Dendritic cell treated with granulocyte-macrophage colony-stimulating factor and Interleukin-4, amounts not matched to agents 40 ng/mL and 50 ng/mL, for 4 days (primary cell): ENCODE measurements at regions not wholly inside any gene's neighbourhood (a gene's known extent, or its start where the extent isn't known, plus 50 kb on each side); places are given as distances from the start of the nearest gene placed in this dataset.
"Not testable (repeated sequence)": the region's sequence is repeated elsewhere in the genome, so short reads cannot be mapped to it uniquely, and the experiment has no call there.

Experiments
- H3K27ac Mint-ChIP-seq: one replicate; pipeline ENCODE4 v1.8.0; 2022; ENCODE audit warnings: mild to moderate bottlenecking, mixed read lengths
- H3K27me3 Mint-ChIP-seq: one replicate; pipeline ENCODE4 v1.8.0; 2022; ENCODE audit warnings: mild to moderate bottlenecking, mixed read lengths
- H3K36me3 Mint-ChIP-seq: one replicate; pipeline ENCODE4 v1.8.0; 2022; ENCODE audit warnings: low read depth, mixed read lengths
- H3K4me1 Mint-ChIP-seq: one replicate; pipeline ENCODE4 v1.8.0; 2022; ENCODE audit warnings: low read depth, mixed read lengths
- H3K4me3 Mint-ChIP-seq: one replicate; pipeline ENCODE4 v1.8.0; 2022; ENCODE audit warnings: mild to moderate bottlenecking, moderate library complexity, mixed read lengths
- H3K9me3 Mint-ChIP-seq: one replicate; pipeline ENCODE4 v1.8.0; 2022; ENCODE audit warnings: mixed read lengths
- intact Hi-C: fragments of 100-400 bp; cut with micrococcal nuclease; formaldehyde crosslinking; loops from one replicate; pipeline ENCODE4 v1.15.0; 2022

DNA sequence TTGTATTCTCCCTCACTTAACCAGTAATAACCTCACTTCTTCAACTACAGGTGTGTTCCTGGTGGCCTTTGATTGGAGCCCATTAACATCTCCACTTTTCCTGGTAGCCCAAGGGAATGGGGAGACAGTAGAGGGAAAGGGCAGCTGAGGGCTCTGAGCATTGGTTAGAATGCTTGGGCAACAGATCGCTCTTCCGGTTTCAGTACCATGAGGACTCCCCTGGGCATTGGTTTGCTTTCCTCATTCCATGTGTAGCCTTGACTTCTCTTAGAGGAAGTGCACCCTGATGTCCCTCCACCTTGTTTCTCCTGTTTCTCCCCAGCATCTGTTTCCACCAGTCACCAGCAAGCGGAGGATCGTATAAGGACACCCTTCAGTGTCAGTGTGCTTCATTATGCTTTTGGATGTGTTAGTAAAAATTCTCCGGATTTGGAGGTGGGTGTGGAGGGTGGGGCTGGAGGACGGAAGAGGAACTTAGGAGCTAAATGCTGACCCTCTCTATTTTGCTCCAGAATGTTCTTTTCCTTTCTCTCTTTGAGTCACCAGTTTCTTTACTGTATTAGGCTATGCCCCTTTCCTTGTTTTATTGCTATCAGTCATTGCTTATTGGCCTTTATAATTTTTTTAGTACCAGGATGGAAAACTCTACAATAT is 50.6 kb upstream of the ZNG1B start:
- Mint-ChIP-seq H3K9me3 (peaks cover 11% of the 10 kb centered on the region), H3K4me3 (peak overlapping the region; percentile 44), H3K27ac (peak overlapping the region; percentile 92), H3K4me1 (peaks cover 52% of the 10 kb centered on the region)
- not testable (repeated sequence) for H3K36me3 Mint-ChIP-seq, H3K27me3 Mint-ChIP-seq
- intact Hi-C loops = loop anchor here (1.0 kb wide), 1 partner anchor 11 kb away; no protein-coding TSS in a partner anchor

DNA sequence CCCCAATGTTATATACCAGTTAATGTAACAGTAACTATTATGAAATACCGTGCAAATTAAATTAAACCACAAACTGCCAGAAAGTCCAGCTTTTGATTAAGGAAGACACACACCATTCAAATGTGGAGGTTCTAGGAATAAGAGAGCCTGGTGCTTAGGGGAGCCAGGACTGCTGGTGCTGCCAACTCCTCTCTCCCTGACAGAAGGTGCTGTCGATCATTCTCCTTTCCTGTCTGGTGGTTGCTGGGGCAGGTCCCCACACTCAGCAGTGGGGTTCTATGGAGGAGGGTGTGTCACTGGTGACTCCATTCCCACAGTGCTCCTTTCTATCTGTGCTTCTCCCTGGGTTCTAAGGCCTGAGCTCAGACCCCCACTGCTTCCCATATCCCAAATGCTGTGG is 57.9 kb upstream of the ZNG1B start:
- H3K9me3 Mint-ChIP-seq, intact Hi-C loops, H3K27me3 Mint-ChIP-seq, H3K36me3 Mint-ChIP-seq, H3K4me3 Mint-ChIP-seq: not testable (repeated sequence)
- peaks cover 45% of the 10 kb centered on the region for H3K4me1 Mint-ChIP-seq
- H3K27ac Mint-ChIP-seq = peak overlapping the region; percentile 4

DNA sequence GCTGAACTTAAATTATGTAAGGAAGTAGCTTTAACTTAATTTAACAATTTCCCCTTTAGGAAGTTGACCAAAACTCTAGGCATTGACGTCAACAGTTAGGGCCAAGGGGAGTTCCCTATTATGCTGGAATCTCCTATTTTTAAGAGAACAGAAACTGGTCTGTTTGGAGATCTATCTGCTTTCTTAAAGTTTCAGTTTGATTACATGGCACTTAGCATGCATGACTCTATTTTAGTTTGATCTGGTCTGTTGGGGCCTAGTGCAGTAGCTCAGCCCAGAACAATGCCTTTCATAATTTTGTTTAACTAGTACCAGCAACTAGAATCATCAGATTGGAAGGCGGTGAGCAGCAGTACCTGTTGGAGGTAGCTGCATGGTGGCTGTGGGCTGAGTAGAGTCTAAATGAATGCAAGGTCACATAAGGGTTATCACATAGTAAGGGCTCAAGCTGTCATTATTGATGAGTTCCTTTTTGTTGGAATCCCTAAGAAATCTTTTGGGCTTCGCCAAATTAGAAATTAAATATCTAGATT is 60.5 kb upstream of the ZNG1B start:
- Mint-ChIP-seq H3K27ac (peak overlapping the region; percentile 97), H3K27me3 (no peaks in the 10 kb centered on the region), H3K4me3 (no peak overlapping the region), H3K36me3 (peaks cover 7% of the 10 kb centered on the region), H3K9me3 (peaks cover 23% of the 10 kb centered on the region), H3K4me1 (peaks cover 64% of the 10 kb centered on the region)
- intact Hi-C loops = loop anchor here (1.0 kb wide), 1 partner anchor 10 kb away; no protein-coding TSS in a partner anchor

DNA sequence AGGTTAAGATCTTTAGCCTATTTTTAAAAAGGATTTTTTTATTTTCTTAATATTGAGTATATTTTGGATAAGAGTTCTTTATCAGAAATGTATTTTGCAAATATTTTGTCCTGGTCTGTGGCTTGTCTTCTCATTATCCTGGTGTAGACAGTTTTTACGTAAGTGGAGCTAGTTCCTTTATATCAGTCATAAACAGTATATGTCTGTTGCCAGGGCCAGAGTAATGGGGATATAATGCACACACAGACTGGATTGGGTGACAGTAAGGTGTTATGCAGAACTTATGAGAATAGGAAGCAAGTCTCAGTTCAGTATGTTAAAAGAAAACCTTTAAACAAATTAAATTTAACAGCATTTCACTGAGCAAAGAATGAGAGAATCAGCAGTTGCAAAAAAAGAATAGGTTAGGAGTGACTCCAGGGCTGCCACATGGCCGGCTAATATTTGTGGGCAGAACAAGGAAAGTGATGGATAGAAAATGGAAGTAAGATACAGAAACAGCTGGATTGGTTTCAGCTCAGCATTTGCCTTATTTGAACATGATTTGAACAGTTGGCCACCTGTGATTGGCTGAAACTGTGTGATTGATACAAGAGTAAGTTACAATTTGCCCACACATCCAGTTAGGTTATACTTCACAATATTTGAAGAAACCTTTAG is 61.1 kb upstream of the ZNG1B start:
- intact Hi-C loops = loop anchor here (1.0 kb wide), 1 partner anchor 11 kb away; no protein-coding TSS in a partner anchor
- Mint-ChIP-seq H3K27ac (peak overlapping the region; percentile 97), H3K4me3 (no peak overlapping the region), H3K4me1 (peaks cover 58% of the 10 kb centered on the region), H3K36me3 (peaks cover 7% of the 10 kb centered on the region), H3K27me3 (no peaks in the 10 kb centered on the region), H3K9me3 (peaks cover 23% of the 10 kb centered on the region)

DNA sequence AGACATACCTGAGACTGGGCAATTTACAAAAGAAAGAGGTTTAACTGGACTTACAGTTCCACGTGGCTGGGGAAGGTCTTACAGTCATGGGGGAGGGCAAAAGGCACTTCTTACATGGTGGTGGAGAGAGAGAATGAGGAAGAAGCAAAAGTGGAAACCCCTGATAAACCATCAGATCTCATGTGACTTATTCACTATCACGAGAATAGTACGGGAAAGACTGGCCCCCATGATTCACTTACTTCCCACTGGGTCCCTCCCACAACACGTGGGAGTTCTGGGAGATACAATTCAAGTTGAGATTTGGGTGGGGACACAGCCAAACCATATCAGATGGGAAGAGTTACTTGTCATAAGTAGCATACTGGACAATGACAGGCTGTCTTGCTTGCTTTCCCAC is 62.6 kb upstream of the ZNG1B start:
- Mint-ChIP-seq H3K4me1 (peaks cover 58% of the 10 kb centered on the region), H3K27ac (peak overlapping the region; percentile 61), H3K9me3 (peaks cover 23% of the 10 kb centered on the region)
- H3K36me3 Mint-ChIP-seq, H3K27me3 Mint-ChIP-seq, H3K4me3 Mint-ChIP-seq: not testable (repeated sequence)
- intact Hi-C loops = loop anchor here (5.0 kb wide), 1 partner anchor 173 kb away; no protein-coding TSS in a partner anchor

DNA sequence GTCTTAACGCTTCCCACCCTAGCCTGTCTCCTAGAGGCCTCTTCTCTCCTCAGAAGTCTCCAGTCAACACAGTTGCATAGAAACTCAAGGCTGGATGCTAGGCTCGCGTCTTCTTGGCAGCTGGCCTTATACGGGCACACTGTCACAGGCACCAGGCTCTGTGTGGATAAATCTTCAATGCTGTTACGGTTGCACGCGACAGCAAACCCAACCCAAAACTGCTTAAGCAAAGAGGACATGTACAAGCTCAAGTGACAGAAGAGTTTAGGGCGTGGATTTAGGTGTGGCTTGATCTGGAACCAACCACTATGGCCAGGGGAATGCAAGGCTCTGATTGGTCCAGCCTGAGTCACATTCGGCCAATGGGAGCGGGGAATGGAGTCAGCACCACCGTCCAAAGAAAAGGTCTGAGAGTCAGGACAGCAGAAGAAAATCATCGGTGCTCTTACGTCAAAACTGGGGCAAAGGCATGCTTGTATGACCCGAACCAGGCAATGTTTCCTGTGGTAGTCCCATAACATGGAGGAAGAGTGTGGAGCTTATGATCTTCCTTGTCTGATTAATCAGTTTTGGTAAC is 65.1 kb upstream of the ZNG1B start:
- peak overlapping the region; percentile 9 for H3K27ac Mint-ChIP-seq
- peaks cover 54% of the 10 kb centered on the region for H3K4me1 Mint-ChIP-seq
- H3K36me3 Mint-ChIP-seq, H3K4me3 Mint-ChIP-seq, H3K27me3 Mint-ChIP-seq: not testable (repeated sequence)
- H3K9me3 Mint-ChIP-seq = peaks cover 23% of the 10 kb centered on the region
- intact Hi-C loops = loop anchor here (5.0 kb wide), 1 partner anchor 170 kb away; no protein-coding TSS in a partner anchor

DNA sequence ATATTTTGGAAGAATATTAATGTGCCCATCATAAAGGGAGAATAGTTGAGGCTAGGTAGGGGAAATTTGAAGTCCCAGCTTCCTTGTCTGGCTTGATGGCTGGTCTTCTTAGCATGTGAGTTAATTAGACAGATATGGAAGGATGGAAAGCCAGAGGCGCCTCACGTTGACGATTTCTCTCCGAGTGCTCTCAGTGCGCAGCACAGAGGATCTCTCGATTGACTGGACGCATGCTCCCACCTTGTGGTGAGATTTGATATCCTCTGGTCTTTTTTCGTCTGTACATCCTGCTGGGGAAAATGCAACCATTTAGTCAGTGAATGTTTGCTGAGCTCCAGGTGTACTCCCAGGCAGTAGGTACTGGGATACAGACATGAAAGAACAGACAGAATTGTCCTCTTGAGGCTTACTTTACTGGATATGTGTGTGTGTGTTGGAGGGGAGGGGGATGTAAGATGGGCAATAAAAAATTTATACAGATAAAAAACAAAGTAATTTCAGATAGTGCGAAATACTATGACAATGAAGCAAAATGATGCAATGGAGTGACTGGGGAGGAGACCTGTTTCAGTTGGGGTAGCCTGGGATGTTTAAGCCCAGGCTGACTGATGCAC is 66.9 kb upstream of the ZNG1B start:
- no peak overlapping the region for H3K27ac Mint-ChIP-seq
- H3K36me3 Mint-ChIP-seq = peaks cover 7% of the 10 kb centered on the region
- intact Hi-C loops = loop anchor here (1.0 to 5.0 kb wide), 4 partner anchors 74 to 232 kb away; no protein-coding TSS in a partner anchor
- H3K27me3 Mint-ChIP-seq = no peaks in the 10 kb centered on the region
- H3K4me1 Mint-ChIP-seq = peaks cover 55% of the 10 kb centered on the region
- peaks cover 23% of the 10 kb centered on the region for H3K9me3 Mint-ChIP-seq
- H3K4me3 Mint-ChIP-seq = no peak overlapping the region

DNA sequence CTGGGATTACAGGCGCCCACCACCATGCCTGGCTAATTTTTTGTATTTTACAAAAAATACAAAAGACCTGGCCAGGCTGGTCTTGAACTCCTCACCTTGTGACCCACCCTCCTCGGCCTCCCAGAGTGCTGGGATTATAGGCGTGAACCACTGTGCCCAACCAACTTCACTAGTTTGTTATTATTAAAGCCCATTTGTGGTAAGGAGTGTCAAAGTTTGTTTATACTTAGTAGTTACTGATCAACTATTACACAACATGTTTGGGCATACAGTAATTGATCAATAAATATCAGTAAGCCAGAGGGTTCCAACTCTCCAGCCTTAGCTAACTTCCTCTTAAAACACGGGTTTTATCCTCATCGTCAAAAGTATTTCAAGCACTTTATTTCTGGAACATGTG is 67.5 kb upstream of the ZNG1B start:
- H3K27ac Mint-ChIP-seq = no peak overlapping the region
- H3K4me1 Mint-ChIP-seq = peaks cover 51% of the 10 kb centered on the region
- peaks cover 7% of the 10 kb centered on the region for H3K36me3 Mint-ChIP-seq
- intact Hi-C loops = loop anchor here (1.0 to 5.0 kb wide), 4 partner anchors 74 to 232 kb away; no protein-coding TSS in a partner anchor
- no peaks in the 10 kb centered on the region for H3K27me3 Mint-ChIP-seq
- H3K4me3 Mint-ChIP-seq = no peak overlapping the region
- H3K9me3 Mint-ChIP-seq = peaks cover 21% of the 10 kb centered on the region

DNA sequence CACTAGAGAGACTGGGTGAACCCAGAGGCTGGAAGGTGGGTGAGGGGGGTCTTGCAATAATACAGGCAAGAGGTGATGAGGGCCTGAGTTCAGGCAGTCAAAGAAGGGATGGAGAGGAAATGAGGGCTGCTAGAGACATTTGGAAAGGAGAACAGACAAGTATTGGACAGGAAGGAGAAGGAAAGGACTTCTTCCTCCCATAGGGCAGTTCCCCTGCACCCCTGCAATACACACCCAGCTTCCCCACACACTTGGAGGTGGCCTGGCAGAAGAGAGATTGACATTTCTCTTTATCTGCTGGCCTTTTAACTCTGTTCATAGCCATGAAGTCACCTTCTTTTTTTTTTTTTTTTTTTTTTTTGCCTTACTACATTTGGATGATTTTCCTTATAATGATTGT is 68.9 kb upstream of the ZNG1B start:
- H3K36me3 Mint-ChIP-seq, H3K27me3 Mint-ChIP-seq, intact Hi-C loops, H3K4me3 Mint-ChIP-seq, H3K27ac Mint-ChIP-seq: not testable (repeated sequence)
- H3K9me3 Mint-ChIP-seq = peaks cover 12% of the 10 kb centered on the region
- H3K4me1 Mint-ChIP-seq = peaks cover 39% of the 10 kb centered on the region

DNA sequence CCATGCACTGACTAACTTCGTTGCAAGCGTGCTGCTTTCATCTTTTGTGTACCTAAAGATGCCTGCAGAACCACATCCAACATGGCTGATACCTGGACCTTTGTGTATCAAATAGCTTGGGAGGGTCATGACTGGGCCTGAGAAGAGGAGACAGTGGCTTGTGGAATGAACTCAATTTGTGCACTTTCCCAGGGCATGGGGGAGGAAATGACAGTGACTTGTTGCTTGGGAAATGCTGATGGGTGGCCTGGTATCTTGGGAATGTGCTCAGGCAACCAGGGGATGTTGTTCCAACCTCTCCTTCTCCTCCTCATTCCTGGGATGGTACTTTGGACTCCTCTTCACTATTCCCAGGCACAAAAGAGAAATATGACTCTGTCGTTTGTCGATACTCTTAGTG is 70.7 kb upstream of the ZNG1B start:
- H3K9me3 Mint-ChIP-seq, H3K27ac Mint-ChIP-seq, H3K36me3 Mint-ChIP-seq, intact Hi-C loops, H3K4me3 Mint-ChIP-seq, H3K27me3 Mint-ChIP-seq: not testable (repeated sequence)
- H3K4me1 Mint-ChIP-seq = peaks cover 28% of the 10 kb centered on the region

DNA sequence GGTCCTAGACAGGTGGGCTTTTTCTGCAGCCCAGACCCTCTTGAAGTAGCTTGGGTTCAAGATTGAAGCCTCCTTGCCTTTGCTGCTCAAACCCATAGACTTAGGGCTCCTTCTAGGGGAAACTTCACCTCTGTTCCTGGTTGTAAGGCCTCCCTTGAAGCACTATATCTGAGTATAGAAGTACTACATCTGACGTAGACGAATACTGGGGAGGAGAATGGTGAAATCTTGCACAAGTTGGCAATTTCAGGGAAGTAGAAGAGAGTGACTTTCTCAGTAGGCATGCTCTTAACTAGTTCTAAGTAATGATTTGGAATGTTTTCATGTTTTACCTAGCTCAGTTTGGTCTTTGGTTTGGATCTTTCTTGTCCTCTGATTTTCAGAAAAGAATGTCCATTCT is 71.7 kb upstream of the ZNG1B start:
- intact Hi-C loops, H3K9me3 Mint-ChIP-seq, H3K27me3 Mint-ChIP-seq, H3K4me3 Mint-ChIP-seq, H3K27ac Mint-ChIP-seq, H3K36me3 Mint-ChIP-seq: not testable (repeated sequence)
- peaks cover 27% of the 10 kb centered on the region for H3K4me1 Mint-ChIP-seq

DNA sequence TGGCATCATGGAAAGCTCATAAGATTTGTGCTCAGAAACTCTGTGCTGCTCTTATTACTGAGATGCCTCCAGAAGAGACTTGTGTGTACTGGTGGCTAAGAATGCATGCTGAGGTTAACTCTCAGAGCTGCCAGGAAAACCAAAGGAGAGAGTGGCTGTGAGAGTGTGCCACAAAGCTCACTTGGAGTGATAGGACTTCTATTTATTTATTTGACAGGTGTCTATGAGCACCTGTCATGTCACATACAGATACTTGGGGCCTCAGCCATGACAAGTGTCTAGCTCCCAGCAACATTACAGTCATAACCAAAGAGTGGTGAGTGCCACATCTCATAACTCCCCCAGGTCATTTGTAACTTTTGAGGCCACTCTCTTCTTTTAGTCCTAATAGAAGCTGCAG is 72.2 kb upstream of the ZNG1B start:
- H3K4me3 Mint-ChIP-seq, H3K27me3 Mint-ChIP-seq, H3K9me3 Mint-ChIP-seq, H3K36me3 Mint-ChIP-seq, intact Hi-C loops, H3K27ac Mint-ChIP-seq: not testable (repeated sequence)
- peaks cover 22% of the 10 kb centered on the region for H3K4me1 Mint-ChIP-seq

DNA sequence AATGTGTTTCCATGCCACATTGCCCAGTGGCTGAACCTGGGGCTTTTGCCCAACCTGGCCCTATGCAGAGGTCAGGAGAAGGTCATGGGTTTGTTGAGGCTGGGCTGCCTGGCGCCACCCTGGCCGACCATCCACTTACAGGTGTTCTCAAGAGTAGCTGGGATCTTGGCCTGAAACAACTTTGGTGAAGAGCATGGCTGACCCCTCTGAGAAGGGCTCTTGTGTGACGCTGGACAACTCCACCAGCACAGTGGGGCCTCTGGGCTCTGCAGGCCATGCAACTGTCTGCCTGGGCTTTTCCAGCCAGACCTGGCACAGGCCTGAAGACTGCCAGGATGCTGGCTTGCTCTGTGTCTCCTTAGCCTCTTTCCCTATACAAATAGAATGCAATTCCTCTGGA is 76.4 kb upstream of the ZNG1B start:
- Mint-ChIP-seq H3K4me3 (no peak overlapping the region), H3K9me3 (no peaks in the 10 kb centered on the region), H3K4me1 (peaks cover 7% of the 10 kb centered on the region), H3K27me3 (no peaks in the 10 kb centered on the region), H3K36me3 (no peaks in the 10 kb centered on the region), H3K27ac (no peak overlapping the region)
- intact Hi-C loops = no loop called here

DNA sequence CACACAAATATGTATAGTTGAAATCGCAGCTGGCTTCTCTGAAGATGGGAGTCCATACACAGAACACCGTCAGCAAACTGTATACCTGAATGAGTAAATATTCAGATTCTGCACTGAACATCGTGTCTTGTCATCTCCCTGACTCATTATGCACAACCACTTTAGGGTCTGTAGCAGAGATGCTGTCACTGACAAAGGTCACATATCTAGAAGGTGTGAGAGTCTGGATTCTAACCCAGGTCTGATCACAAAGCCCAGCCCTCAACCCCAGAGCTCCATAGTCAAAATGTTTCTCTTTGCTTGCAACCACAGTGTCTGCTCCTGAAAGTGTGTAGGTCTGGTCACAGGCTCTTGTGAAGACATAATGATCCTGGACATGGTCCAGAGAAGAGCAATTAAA is 78.3 kb upstream of the PAX8 start:
- Mint-ChIP-seq H3K4me3 (no peak overlapping the region), H3K27me3 (peaks cover 10% of the 10 kb centered on the region), H3K36me3 (no peaks in the 10 kb centered on the region), H3K4me1 (peaks cover 7% of the 10 kb centered on the region), H3K27ac (no peak overlapping the region), H3K9me3 (no peaks in the 10 kb centered on the region)
- intact Hi-C loops = no loop called here
